ENCODE measurements at regions not wholly inside any gene's neighbourhood (a gene's known extent, or its start where the extent isn't known, plus 50 kb on each side); places are given as distances from the start of the nearest gene placed in this dataset.

GRCh38 chr10:23980094-23980493, 228.8 kb upstream of the KIAA1217 start:
- ATAC-seq, result no peak
- H3K4me1 ChIP-seq (ENCODE audit: control insufficient read depth, insufficient read depth, low read length), result no peaks in the 10 kb centered on the region
- RAD21 ChIA-PET (ENCODE audit: unreplicated experiment), result no interaction called here
- intact Hi-C loops (cut with micrococcal nuclease; ENCODE audit: unreplicated experiment) (no loop called here), in situ Hi-C loops (cut with MboI) (loop anchor here (5.0 kb wide), 1 partner anchor 382 kb away; no protein-coding TSS in a partner anchor)
- CTCF ChIA-PET, result no interaction called here
- BruUV-seq (replicated peaks), result no TSS peak
- FAIRE-seq, result no peak
- H3K9ac ChIP-seq (ENCODE audit: control insufficient read depth, insufficient read depth, low read length), result no peak overlapping the region
- SMC1A ChIA-PET (ENCODE audit: uncharacterized antibody, unreplicated experiment), result no interaction called here
- H3K79me2 ChIP-seq (ENCODE audit: control insufficient read depth, insufficient read depth, low read length), result no peaks in the 10 kb centered on the region
- H3K4me2 ChIP-seq (ENCODE audit: control insufficient read depth, insufficient read depth), result no peak overlapping the region
- 7% methylated on average over 3 of the region's 3 CpGs for WGBS (ENCODE audit: insufficient coverage, insufficient replicate concordance, low lambda C conversion rate, missing lambda C conversion rate)
- H3K4me3 ChIP-seq, result no peak overlapping the region
- no peak overlapping the region for H2AFZ ChIP-seq (ENCODE audit: control insufficient read depth, low read depth, low read length)
- H3K9me3 ChIP-seq (replicated peaks; ENCODE audit: control insufficient read depth, insufficient read depth, low read length), result no peaks in the 10 kb centered on the region
- no peaks in the 10 kb centered on the region for H4K20me1 ChIP-seq (ENCODE audit: control insufficient read depth, insufficient read depth)
- no peaks in the 10 kb centered on the region for H3K36me3 ChIP-seq (ENCODE audit: control insufficient read depth in 2 of 2, insufficient read depth in 2 of 2, low read length in 1 of 2)
- H3K27me3 ChIP-seq (replicated peaks in 1 of 2; ENCODE audit: control insufficient read depth in 2 of 2, insufficient read depth in 2 of 2, low read length in 1 of 2), result no peaks in the 10 kb centered on the region
- no peak for DNase-seq (ENCODE audit: low read depth, low spot score)
- POLR2A ChIA-PET, result no interaction called here
- no peak overlapping the region for H3K27ac ChIP-seq (ENCODE audit: control insufficient read depth, insufficient read depth)
- TF ChIP-seq MTA3 (IDR thresholded peaks at IDR 0.05; ENCODE audit: borderline replicate concordance, low read length) (no peak), GABPA (IDR thresholded peaks at IDR 0.05; ENCODE audit: low read depth) (no peak), ZSCAN29 (IDR thresholded peaks at IDR 0.05) (no peak), POU2F2 (IDR thresholded peaks at IDR 0.05; ENCODE audit: borderline replicate concordance, low read depth, low read length) (no peak), IKZF1 (conservative IDR thresholded peaks at IDR 0.05) (no peak), JUND (IDR thresholded peaks at IDR 0.05; ENCODE audit: low read depth, low read length) (no peak), MEF2B (IDR thresholded peaks at IDR 0.05; ENCODE audit: partially characterized antibody, poor library complexity, severe bottlenecking) (no peak), ZNF274 (IDR thresholded peaks at IDR 0.05; ENCODE audit: insufficient read depth, insufficient read length) (no peak), IRF3 (IDR thresholded peaks at IDR 0.05) (no peak), MYC (IDR thresholded peaks at IDR 0.05; ENCODE audit: insufficient read depth, insufficient read length, insufficient replicate concordance, low read length, severe bottlenecking) (no peak), YY1 (IDR thresholded peaks at IDR 0.05; ENCODE audit: low read depth, low read length) (no peak), FOXM1 (IDR thresholded peaks at IDR 0.05; ENCODE audit: low read depth, low read length) (no peak), ZBTB4 (CRISPR knock-in tag; IDR thresholded peaks at IDR 0.05) (no peak), MXI1 (IDR thresholded peaks at IDR 0.05; ENCODE audit: low read depth, low read length) (no peak), FOXK2 (IDR thresholded peaks at IDR 0.05) (no peak), REST (IDR thresholded peaks at IDR 0.05; ENCODE audit: low read depth, low read length) (no peak), RELB (IDR thresholded peaks at IDR 0.05; ENCODE audit: low read depth) (no peak)

All from GM12878 (cell line).